B cell (primary cell): ENCODE measurements at regions not wholly inside any gene's neighbourhood (a gene's known extent, or its start where the extent isn't known, plus 50 kb on each side); places are given as distances from the start of the nearest gene placed in this dataset.

Source experiments
- CTCF ChIP-seq: fragments of 200-600 bp; IDR thresholded peaks from one replicate; pipeline ENCODE4 v1.8.0; 2022; ENCODE audit warnings: antibody characterized with exemption, mild to moderate bottlenecking
- EZH2 ChIP-seq: IDR thresholded peaks from 2 replicates; pipeline ENCODE4 v1.6.1; 2012; ENCODE audit warnings: borderline replicate concordance, low read depth, mild to moderate bottlenecking, moderate library complexity, low read length; ENCODE audit not compliant: insufficient read depth, poor library complexity, severe bottlenecking

GRCh38 chr13:27005556-27005955, 166.1 kb downstream of the USP12 start:
- TF ChIP-seq CTCF, result no peak
- no peak for TF ChIP-seq EZH2
